ENCODE measurements at regions not wholly inside any gene's neighbourhood (a gene's known extent, or its start where the extent isn't known, plus 50 kb on each side); places are given as distances from the start of the nearest gene placed in this dataset.
"Not testable (repeated sequence)": the region's sequence is repeated elsewhere in the genome, so short reads cannot be mapped to it uniquely, and the experiment has no call there.

DNA sequence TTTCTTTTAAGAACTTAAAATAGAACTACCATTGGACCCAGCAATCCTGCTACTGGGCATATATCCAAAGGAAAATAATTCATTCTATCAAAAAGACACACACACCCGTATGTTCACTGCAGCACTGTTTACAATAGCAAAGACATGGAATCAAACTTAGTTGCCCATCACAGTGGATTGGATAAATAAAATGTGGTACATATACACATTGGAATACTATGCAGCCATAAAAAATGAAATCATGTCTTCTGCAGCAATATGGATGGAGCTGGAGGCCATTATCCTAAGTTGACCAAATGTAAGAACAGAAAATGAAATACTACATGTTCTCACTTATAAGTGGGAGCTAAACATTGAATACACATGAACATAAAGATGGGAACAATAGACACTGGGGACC is 585.3 kb upstream of the USP24 start:
- no peak for DNase-seq

DNA sequence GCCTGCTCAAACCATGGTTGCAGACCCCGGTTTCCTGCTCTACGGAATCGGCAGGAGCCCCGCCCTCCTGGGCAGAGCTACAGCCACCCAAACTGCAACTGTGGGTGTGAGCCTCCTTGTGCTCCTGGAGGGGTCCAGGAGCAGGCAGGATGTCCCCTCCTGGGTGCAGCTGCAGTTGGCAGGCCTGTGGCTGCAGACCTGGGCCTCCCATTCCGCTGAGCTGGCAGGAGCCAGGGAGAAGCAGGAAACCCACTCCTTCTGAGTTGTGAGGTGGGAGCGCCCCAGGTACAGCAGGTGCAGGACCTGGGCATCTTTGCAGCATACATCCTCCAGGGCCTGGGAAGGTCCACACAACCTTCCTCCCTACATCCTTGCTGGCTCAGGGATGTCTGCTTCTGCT is 578.7 kb upstream of the USP24 start:
- DNase-seq, result no peak

GRCh38 chr1:55792870-55793269 is 577.7 kb upstream of the USP24 start:
- DNase-seq, result no peak

- no peak for DNase-seq
Measured at GRCh38 chr1:55789466-55789865, 574.3 kb upstream of the USP24 start.

GRCh38 chr1:55786396-55786795 is 571.2 kb upstream of the USP24 start:
- DNase-seq, result no peak

DNA sequence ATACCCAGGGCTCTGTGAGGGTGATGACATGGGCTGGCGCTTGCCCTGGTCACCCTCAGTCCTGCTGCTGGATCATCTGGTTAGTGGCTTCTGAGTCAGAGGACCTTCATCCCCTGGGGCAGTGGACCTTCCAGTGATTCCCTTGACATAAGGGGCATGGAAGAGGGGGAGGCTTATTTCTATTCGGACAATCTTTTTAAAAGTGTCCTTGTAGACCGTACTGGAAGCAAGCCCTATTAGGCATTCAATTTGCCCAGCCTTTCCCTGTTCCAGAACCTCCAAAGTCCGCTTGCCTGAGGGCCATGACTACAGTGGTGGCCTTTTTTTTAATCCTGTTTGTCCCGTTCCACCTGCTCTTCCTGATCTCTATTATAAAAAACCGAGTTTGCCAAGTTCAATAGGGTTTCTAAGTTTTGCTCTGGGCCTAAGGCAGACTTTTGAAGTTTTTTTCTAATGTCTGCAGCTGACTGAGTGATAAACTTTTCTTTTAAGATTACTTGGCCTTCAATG is 569.8 kb upstream of the USP24 start:
- DNase-seq, result not testable (repeated sequence)

DNA sequence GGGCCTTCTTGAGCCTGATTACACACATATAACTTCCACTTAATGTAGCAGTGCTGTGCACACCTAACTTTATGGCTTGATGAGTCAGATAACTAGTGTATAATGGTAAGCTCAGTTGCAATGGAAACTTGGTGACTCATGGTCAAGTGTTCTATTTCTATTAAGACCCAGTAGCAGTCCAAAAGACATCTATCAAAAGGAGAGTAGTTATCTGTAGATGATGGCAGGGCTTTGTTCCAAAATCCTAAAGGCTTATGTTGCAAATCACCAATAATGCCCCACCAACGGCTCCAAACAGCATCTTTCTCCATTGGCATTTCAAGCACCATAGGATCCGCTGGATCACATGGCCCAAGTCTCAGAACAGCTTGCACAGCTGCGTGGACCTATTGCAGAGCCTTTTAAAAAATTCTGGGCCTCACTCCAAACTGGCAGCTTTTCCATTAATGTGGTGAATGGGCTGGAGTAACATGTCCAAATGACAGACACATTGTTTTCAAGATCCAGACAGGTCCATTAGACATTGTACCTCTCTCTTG is 566.8 kb upstream of the USP24 start:
- DNase-seq, result no peak

DNA sequence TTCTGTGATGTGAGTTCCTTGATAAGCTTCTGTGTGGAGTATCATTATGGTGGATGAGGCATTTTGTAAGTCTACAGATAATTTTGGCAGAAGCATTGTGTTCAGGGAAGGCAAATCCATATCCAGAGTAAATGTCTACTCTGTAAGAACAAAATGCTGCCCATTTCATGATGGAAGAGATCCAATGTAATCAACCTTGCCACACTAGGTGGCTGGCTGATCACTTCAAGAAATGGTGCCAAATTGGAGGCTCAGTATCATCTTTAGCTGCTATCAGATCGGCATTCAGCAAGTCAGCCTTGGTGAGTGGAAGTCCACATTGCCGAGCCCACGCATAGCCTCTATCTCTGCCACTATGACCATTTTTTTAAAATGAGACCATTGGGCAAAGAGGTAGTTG is 565.8 kb upstream of the USP24 start:
- no peak for DNase-seq

DNA sequence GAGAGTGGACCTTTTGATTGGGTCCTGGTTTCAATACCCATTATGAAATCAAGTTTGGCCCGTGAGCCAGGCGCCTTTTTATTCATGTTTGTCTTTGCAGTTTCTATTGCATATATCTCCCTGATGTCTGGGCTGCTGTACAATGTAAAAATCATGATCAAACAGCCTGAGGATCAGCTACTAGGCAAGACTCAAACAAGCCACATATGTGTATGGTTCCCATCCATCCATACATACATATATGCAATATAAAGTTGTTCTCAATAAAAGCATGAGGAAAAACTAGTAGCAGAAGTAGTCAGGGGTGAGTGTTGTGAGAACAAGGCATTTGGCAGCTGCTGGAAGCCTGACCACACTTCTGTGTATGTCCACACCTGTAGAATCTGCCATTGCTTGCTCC is 562.4 kb upstream of the USP24 start:
- no peak for DNase-seq

GRCh38 chr1:55775007-55775406 is 559.8 kb upstream of the USP24 start:
- DNase-seq, result no peak

- no peak for DNase-seq
Measured at GRCh38 chr1:55774446-55774845, 559.3 kb upstream of the USP24 start.

GRCh38 chr1:55773211-55773940 is 558.2 kb upstream of the USP24 start:
- DNase-seq, result no peak

DNA sequence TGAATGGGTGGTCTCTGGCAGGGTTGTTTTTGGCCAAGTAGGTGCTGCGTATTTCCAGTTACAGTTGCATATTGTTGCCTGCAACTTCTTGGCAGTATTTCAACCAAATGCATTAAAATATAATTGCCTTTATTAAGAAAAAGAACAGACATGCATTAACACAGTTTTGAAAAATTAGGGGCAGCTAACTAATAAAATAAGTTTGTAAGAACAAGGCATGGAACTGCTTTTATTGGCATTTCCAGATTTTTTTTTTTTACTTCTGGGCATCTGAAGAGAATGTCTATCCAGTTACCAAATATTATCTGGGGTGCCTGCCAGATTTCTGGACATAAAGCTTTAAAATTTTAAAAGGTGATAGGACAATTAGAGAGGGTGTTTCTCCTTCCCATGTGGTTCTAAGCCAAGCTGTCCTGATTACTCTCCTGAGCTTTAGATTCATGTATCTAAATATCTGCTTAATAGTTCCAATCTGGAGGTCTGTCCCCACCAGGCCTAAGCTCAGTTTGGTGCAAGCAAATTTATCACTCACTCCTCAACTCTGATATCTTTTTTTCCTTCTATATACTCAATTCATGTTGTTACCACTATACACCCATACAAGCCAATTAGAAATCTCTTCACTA is 553.3 kb upstream of the USP24 start:
- no peak for DNase-seq

GRCh38 chr1:55767171-55767570 is 552.0 kb upstream of the USP24 start:
- DNase-seq, result no peak

DNA sequence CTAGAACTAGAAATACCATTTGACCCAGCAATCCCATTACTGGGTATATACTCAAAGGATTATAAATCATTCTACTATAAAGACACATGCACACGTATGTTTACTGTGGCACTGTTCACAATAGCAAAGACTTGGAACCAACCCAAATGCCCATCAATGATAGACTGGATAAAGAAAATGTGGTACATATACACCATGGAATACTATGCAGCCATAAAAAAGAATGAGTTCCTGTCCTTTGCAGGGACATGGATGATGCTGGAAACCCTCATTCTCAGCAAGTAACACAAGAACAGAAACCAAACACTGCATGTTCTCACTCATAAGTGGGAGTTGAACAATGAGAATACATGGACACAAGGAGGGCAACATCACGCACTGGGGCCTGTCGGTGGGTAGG is 550.3 kb upstream of the USP24 start:
- DNase-seq, result not testable (repeated sequence)

GRCh38 chr1:55751776-55752175 is 536.6 kb upstream of the USP24 start:
- DNase-seq, result no peak

DNA sequence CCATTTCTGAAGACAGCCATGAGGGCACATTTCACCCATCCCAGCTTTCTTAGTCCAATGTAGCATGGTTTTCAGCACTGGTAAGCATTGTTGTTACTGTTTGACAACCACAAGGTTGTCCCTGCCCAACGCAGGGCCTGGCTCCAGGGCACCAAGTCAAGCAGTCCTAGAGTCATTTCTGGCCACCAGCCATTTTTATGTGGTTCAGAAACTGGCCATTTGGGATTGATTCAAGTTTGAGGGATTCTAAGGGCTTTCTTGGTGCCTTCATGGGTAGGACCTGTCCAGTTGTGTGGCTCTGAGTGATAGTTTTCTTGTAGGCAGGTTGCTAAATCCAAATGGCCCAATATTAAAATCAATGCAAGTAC is 535.4 kb upstream of the USP24 start:
- DNase-seq, result no peak

GRCh38 chr1:55749975-55750627 is 534.9 kb upstream of the USP24 start:
- DNase-seq, result no peak

- no peak for DNase-seq
Measured at GRCh38 chr1:55747408-55747841, 532.3 kb upstream of the USP24 start.

- no peak for DNase-seq
Measured at GRCh38 chr1:55746710-55747109, 531.5 kb upstream of the USP24 start.

- DNase-seq, result no peak
Measured at GRCh38 chr1:55741516-55741915, 526.4 kb upstream of the USP24 start.

- no peak for DNase-seq
Measured at GRCh38 chr1:55735106-55735505, 519.9 kb upstream of the USP24 start.

DNA sequence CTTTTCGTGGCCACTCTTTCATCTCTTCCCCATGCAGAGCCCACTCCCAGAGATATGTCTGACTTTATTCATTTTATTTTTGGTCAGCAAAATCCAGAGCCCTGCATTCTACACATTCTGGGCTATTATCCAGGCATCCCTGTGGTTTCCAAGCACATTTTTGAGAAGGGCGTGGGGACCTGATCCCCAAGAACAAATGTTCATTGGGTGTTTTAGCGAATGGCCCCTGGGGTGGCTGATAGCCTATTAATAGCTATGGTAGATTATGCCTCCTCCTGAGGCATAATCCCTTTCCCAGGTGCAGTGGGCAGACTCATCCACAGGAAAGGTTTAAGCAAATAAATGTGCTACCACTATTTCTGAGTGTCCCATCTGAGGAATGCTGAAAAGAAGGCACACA is 511.8 kb upstream of the USP24 start:
- DNase-seq, result no peak

DNA sequence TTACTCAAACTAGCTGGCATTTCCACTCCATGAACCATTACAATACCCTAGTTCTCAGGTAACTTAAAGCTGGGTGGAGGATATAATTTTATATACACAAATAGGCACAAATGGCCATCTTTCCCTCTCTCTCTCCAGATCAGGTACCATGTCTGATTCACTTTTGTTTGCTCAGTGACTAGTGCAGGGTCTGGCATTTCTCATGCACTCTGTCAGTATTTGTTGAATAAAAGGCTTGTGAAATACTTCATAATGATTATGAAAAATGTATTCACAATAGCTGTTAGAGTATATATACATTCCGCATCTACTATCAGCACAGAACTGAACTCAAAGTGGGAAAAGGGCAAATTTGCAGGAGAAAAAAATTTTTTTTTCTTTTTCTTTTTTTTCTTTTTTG is 510.2 kb upstream of the USP24 start:
- no peak for DNase-seq
